Effector CD8-positive, alpha-beta T cell (primary cell): ENCODE measurements at regions not wholly inside any gene's neighbourhood (a gene's known extent, or its start where the extent isn't known, plus 50 kb on each side); places are given as distances from the start of the nearest gene placed in this dataset.

Experiments
- DNase-seq: peaks from one replicate; lab custom pipeline; 2025; lab: John Stamatoyannopoulos, UW

DNA sequence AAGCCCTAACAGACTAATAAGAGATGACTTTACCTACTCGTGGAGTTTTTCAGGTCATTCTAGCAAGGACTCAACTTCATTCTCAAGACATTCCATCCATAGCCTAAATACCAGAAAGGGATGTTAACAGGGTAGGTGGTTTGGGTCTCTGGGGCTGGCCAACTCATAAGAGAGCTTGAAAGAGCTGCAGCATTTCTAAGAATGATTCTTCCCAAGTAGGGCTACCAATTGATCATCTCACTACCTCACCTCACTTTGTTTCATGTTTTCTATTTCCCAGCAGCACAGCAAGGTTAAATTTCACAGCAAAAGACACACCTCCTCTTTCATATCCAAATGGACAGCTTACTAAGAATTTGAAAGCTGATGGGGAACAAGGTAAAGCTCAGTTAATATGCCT is 614.8 kb upstream of the DIPK2B start:
- DNase-seq = no peak

- DNase-seq = no peak
Observed at GRCh38 chrX:45811326-45811725, 610.6 kb upstream of the DIPK2B start.

GRCh38 chrX:45807572-45808425 is 607.1 kb upstream of the DIPK2B start:
- no peak for DNase-seq

GRCh38 chrX:45806410-45807121 is 605.9 kb upstream of the DIPK2B start:
- peak; percentile 1 for DNase-seq

- no peak for DNase-seq
Observed at GRCh38 chrX:45804276-45804675, 603.6 kb upstream of the DIPK2B start.

GRCh38 chrX:45803383-45803921 is 602.8 kb upstream of the DIPK2B start:
- DNase-seq = no peak

- DNase-seq = no peak
Observed at GRCh38 chrX:45801554-45801953, 600.9 kb upstream of the DIPK2B start.

GRCh38 chrX:45800746-45801453 is 600.2 kb upstream of the DIPK2B start:
- DNase-seq = peak; percentile 0

- no peak for DNase-seq
Observed at GRCh38 chrX:45799576-45799975, 598.9 kb upstream of the DIPK2B start.

DNA sequence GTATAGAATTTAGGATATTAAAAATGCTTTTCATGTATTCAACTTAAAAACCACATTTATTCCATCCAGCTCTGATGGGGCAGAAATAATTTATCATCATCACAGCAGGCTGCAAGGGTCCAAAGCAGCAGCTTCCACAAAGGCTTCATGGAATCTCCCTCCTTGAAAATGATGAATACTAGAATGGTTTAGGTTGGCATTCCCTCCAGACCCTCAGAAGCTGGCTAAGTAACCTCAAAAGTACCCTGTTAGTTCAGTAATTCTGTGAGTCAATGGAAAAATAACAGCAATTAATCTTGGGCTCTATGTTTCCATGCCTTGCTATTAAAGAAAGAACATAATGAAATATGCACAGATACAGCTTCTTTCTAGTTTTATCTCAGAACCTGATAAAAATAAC is 594.9 kb upstream of the DIPK2B start:
- DNase-seq = no peak

DNA sequence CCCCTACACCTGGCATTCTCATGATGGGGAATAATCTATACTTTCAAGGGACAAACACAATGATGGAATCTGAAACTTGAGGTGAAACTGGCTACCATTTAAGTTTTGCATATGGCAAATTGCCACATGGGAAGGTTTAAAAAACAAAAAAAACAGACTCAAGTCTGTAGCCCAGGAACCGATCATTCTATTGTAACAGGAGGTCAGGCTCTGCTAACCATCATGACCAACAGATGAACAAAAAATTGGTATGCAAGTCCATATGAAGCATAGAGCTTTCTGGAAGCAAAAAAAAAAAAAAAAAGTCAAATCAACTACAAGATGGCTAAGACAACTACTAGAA is 594.3 kb upstream of the DIPK2B start:
- no peak for DNase-seq

DNA sequence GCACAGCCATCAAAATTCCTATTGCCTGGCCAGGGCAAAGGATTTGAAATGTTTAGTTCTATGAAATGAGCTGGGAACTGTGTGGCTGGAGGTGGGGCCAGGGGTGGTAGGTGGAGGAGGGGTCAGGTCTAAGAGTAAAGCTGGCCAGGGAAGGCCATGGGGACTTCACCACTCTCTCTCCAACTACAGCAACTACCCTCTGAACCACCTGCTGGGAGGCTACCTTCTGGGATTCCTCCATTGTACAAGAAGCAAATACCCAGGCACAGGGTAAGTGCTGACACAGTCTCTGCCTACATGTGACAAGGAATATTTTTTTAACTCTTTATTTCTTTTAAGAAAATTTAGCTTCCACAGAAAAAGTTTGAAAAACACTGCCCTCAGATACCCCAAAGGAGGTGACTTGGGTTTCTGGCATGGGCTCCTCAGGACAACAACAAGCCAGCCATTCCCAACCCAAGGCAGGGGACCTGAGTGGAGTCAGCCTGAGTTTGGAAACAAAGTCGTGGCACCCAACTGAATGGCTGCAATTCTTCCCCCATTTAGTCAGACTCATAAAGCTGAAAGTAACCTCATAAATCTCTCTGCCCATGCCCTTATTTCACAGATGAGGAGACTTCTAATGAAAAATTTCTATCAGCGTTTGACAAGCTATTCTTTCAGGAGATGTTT is 593.8 kb upstream of the DIPK2B start:
- no peak for DNase-seq

- DNase-seq = no peak
Observed at GRCh38 chrX:45788941-45789348, 588.3 kb upstream of the DIPK2B start.

- no peak for DNase-seq
Observed at GRCh38 chrX:45788315-45788714, 587.6 kb upstream of the DIPK2B start.

- no peak for DNase-seq
Observed at GRCh38 chrX:45784590-45784989, 583.9 kb upstream of the DIPK2B start.

DNA sequence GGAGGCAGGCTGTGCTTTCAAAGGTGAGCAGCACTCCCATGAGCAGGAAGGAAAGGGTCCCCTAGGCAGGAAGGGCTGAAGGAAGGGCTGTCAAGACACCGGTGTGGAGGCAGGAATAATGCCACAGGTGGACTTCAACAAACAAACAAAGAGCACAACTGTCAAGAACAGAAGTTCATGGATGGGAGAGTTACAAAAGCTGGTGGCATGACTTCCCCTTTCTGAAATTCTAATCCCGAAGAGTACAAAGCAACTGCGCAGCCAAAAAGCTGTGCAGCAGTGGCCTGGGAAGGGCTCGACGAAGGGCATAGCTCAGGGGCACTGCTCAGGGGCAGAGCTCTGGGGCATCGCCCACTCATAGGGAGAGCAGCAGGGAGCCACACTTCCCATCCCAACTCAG is 582.3 kb upstream of the DIPK2B start:
- DNase-seq = no peak

GRCh38 chrX:45781901-45782553 is 581.4 kb upstream of the DIPK2B start:
- no peak for DNase-seq

DNA sequence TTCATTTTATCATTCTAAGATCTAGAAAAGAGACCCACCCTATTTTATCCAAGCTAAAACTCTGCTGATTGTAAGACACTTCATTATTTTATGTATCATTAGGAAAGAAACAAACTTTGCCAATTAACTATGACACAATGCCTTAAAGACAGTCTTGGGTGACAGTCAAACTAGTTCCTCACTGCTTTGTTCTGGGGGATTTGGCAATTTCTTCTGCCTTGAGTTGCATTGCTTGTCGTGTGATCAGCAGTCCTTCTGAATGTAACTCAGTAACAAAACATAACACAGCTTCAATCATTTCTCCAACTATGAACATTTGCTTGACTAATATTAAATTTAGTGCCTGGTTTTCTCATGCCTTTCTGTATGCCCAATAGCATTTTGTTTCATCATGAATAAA is 577.9 kb upstream of the DIPK2B start:
- DNase-seq = no peak

DNA sequence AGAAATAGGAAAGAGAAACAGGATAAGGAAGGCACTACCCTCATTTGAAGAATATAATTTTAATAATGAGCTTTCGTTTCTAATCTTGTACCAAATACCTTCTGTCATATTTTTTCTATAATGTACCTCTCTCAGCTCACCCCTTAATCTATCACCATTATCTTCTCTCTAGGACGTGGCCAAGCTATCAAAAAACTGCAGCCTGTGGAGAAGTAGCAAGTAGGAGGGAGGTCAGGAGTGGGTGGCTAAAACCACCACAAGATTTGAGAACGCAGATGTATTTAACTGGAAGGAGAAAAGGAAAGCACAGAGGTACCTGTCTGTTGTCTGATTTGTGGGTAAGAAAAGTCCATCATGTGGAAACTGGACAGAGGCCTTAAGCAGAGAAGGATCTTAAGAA is 576.7 kb upstream of the DIPK2B start:
- DNase-seq = no peak

- DNase-seq = no peak
Observed at GRCh38 chrX:45775468-45775867, 574.8 kb upstream of the DIPK2B start.

DNA sequence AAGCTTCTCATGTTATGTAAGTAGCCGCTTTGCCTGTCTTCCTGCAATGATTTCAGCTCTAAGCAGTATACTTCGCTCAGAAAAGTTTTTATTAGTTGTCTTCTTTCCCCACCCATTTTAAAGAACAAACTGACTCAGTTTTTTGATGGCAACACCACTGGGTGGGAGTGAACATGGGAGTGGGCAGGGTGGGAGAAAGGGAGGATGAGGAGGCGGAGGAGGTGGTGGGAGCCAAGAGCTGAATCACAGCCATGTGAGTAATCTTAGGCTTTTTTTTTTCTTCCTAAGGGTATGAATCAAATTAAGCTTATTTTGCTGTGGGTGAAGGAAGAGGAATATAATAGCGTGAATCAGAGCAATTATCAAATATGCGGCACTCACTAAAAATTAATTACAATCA is 574.3 kb upstream of the DIPK2B start:
- no peak for DNase-seq

DNA sequence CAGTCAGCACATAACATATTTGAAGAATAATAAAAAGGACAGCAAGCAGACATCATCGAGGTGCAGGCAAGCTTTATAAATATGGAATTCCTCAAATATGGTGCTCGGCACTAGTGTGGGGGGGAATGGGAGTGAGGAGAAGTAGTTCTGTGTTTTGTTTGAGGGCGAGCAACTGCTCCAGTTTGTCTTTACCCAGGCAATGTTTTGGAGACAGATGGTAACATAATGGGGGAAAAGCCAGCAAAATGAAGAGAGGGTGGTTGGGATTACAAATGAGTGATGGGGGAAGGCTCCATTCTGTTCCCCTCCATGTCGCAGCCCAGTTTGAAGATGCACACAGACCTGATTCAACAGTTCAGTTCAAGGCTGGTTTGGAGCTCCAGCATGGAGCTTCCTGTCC is 572.9 kb upstream of the DIPK2B start:
- DNase-seq = no peak
